OCI-LY3 (cell line): ENCODE measurements at regions not wholly inside any gene's neighbourhood (a gene's known extent, or its start where the extent isn't known, plus 50 kb on each side); places are given as distances from the start of the nearest gene placed in this dataset.

Source experiments
- H2AFZ ChIP-seq: fragments of 200-600, 300-600 bp; shearing (Covaris generic); 2 replicates; pipeline ENCODE4 v1.6.0; 2014; ENCODE audit warnings: antibody characterized with exemption, low read depth, low read length
- H3K27ac ChIP-seq: fragments of 200-600, 300-600 bp; sonication (generic); 2 replicates; pipeline ENCODE4 v1.5.1; 2014; ENCODE audit warnings: mild to moderate bottlenecking, low read length, moderate library complexity, mixed read lengths
- H3K27me3 ChIP-seq: fragments of 200-600, 300-600 bp; sonication (generic); 2 replicates; pipeline ENCODE4 v1.6.1; 2014; ENCODE audit warnings: low read depth, low read length, mixed read lengths
- H3K36me3 ChIP-seq: fragments of 200-600, 300-600 bp; sonication (generic); replicated peaks from 2 replicates; pipeline ENCODE3; 2014; ENCODE audit warnings: low read depth, low read length, mixed read lengths
- H3K4me1 ChIP-seq: fragments of 300-600, 200-600 bp; sonication (generic); 2 replicates; pipeline ENCODE4 v1.6.1; 2014; ENCODE audit warnings: low read length, mixed read lengths
- H3K4me2 ChIP-seq: fragments of 200-600, 300-600 bp; sonication (generic); 2 replicates; pipeline ENCODE4 v1.6.1; 2014; ENCODE audit warnings: low read length, mixed read lengths
- H3K4me3 ChIP-seq: fragments of 300-600, 200-600 bp; sonication (generic); 2 replicates; pipeline ENCODE4 v1.5.1; 2014; ENCODE audit warnings: antibody characterized with exemption, mild to moderate bottlenecking, low read length, moderate library complexity
- H3K79me2 ChIP-seq: fragments of 300-600, 200-600 bp; shearing (Covaris generic); 2 replicates; pipeline ENCODE4 v1.6.1; 2014; ENCODE audit warnings: mild to moderate bottlenecking, low read length, mixed read lengths
- H3K9ac ChIP-seq: fragments of 300-600, 200-600 bp; shearing (Covaris generic); 2 replicates; pipeline ENCODE4 v1.6.0; 2014; ENCODE audit warnings: mild to moderate bottlenecking, low read length, moderate library complexity
- H3K9me3 ChIP-seq: fragments of 200-600, 300-600 bp; shearing (Covaris generic); 2 replicates; pipeline ENCODE4 v1.6.1; 2014; ENCODE audit warnings: low read length, mixed read lengths; ENCODE audit not compliant: insufficient read depth
- H4K20me1 ChIP-seq: fragments of 200-600, 300-600 bp; sonication (generic); 2 replicates; pipeline ENCODE4 v1.6.1; 2016; ENCODE audit warnings: low read length, mixed read lengths; ENCODE audit not compliant: insufficient read depth
- EZH2phosphoT487 ChIP-seq: fragments of 200-600 bp; shearing (Covaris generic); IDR thresholded peaks from 2 replicates; pipeline ENCODE4 v1.6.1; 2018; ENCODE audit warnings: antibody characterized with exemption, mixed run types, low read depth
- TF ChIP-seq, protein P1 (sequence below): fragments of 200-600, 300-600 bp; sonication (generic); IDR thresholded peaks from 2 replicates; pipeline ENCODE4 v1.5.1; 2014; ENCODE audit warnings: antibody characterized with exemption, low read length, low read depth

DNA sequence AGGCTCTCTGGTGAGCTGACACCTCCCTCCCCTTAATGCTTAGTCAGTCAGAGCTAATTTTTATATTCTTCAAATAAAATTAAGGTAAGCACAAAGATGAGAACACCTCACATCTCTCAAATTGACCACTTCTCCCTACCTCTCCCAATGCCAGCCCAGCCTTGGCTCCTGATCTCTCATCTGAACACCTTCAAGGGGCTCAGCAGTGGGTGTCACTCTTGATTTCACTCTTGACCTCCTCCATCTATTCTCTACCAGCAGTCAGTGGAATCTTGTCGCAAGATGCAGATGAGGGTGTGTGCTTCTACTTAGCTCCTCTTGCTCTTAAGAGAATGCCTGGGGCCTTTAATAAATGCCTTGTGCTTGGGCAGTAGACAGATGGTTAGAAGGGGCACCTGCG lies 309.0 kb upstream of the IRX3 start:
- Histone ChIP-seq H3K4me1 (0 out of 2 replicates have a peak, but pooled peaks cover 7% of the 10 kb centered on the region), H3K79me2 (no peaks in the 10 kb centered on the region), H3K9me3 (no peaks in the 10 kb centered on the region), H3K9ac (no peak overlapping the region), H4K20me1 (no peaks in the 10 kb centered on the region), H3K4me3 (no peak overlapping the region), H3K27me3 (no peaks in the 10 kb centered on the region), H3K36me3 (no peaks in the 10 kb centered on the region), H3K4me2 (no peak overlapping the region), H2AFZ (no peak overlapping the region), H3K27ac (no peak overlapping the region)
- TF ChIP-seq, protein P1, sequence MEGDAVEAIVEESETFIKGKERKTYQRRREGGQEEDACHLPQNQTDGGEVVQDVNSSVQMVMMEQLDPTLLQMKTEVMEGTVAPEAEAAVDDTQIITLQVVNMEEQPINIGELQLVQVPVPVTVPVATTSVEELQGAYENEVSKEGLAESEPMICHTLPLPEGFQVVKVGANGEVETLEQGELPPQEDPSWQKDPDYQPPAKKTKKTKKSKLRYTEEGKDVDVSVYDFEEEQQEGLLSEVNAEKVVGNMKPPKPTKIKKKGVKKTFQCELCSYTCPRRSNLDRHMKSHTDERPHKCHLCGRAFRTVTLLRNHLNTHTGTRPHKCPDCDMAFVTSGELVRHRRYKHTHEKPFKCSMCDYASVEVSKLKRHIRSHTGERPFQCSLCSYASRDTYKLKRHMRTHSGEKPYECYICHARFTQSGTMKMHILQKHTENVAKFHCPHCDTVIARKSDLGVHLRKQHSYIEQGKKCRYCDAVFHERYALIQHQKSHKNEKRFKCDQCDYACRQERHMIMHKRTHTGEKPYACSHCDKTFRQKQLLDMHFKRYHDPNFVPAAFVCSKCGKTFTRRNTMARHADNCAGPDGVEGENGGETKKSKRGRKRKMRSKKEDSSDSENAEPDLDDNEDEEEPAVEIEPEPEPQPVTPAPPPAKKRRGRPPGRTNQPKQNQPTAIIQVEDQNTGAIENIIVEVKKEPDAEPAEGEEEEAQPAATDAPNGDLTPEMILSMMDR = no peak
- TF ChIP-seq EZH2phosphoT487 = no peak

DNA sequence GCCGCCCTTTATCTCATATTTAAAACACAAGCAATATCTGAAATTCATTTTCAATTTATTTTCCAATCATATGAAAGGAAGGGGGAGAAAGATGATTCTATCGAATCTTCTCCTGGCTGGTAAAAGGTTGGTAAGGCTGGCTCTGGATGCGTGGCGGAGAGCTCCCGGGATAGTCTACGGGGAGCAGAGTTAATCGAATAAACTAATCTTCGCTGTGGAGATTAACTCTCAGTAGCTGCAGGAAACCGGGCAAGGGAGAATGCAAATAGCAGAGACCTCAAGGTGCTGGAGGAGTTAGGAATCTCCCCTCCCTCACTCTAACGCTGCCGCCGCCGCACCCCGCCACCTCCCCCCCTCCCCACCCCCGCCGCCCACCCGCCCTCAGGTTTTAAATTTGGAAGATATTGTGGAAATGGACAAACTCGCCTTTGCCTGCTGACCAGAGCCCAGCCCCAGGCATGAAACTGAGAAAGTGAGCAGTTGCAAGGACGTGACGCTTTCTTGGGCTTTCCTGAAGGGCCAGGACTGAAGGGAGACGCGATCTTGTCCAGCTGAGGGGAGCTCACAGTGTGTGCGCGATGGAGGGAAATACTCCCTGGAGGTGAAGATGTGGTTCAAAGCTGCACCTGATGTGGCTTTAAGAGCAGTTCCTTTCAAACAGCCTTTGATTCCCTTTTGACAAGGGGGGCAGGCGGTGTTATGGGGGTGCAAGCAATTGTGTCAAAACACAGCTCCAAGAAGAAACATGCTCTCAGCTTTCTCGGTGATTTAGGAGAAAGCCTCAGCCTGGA lies 308.2 kb upstream of the IRX3 start:
- Histone ChIP-seq H3K9me3 (no peaks in the 10 kb centered on the region), H4K20me1 (no peaks in the 10 kb centered on the region), H3K4me2 (no peak overlapping the region), H3K79me2 (no peaks in the 10 kb centered on the region), H3K4me3 (no peak overlapping the region), H2AFZ (no peak overlapping the region), H3K4me1 (0 out of 2 replicates have a peak, but pooled peaks cover 7% of the 10 kb centered on the region), H3K36me3 (no peaks in the 10 kb centered on the region), H3K27me3 (no peaks in the 10 kb centered on the region), H3K27ac (no peak overlapping the region), H3K9ac (no peak overlapping the region)
- no peak for TF ChIP-seq EZH2phosphoT487
- TF ChIP-seq, protein P1 = no peak

DNA sequence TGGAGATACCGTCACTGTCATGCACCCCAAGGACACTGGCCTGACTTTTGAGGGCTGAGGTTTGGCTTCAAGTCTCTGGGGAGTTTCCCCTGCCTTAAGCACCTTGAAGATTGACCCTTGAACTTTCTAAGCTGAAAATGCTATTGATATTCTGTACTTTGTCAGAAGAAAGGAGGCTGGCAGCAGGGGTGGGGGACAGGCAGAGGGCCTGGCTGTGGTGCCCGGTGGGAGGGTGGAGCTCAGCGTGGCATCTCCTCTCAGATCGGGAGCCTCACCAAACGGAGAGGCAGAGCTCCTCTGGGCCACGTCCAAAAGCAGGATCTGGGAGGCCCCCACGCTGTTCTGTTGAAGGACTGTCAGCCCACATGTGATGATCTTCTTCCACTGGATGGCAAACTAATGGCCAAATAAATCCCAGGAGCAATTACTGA lies 305.2 kb upstream of the IRX3 start:
- no peak overlapping the region for H3K9ac ChIP-seq
- no peaks in the 10 kb centered on the region for H3K36me3 ChIP-seq
- TF ChIP-seq EZH2phosphoT487 = no peak
- TF ChIP-seq, protein P1 = no peak
- H2AFZ ChIP-seq = no peak overlapping the region
- H3K79me2 ChIP-seq = no peaks in the 10 kb centered on the region
- H3K27me3 ChIP-seq = no peaks in the 10 kb centered on the region
- 0 out of 2 replicates have a peak, but pooled peaks cover under 1% of the 10 kb centered on the region for H3K4me1 ChIP-seq
- no peak overlapping the region for H3K4me2 ChIP-seq
- H3K9me3 ChIP-seq = no peaks in the 10 kb centered on the region
- H3K27ac ChIP-seq = no peak overlapping the region
- H3K4me3 ChIP-seq = no peak overlapping the region
- H4K20me1 ChIP-seq = no peaks in the 10 kb centered on the region

DNA sequence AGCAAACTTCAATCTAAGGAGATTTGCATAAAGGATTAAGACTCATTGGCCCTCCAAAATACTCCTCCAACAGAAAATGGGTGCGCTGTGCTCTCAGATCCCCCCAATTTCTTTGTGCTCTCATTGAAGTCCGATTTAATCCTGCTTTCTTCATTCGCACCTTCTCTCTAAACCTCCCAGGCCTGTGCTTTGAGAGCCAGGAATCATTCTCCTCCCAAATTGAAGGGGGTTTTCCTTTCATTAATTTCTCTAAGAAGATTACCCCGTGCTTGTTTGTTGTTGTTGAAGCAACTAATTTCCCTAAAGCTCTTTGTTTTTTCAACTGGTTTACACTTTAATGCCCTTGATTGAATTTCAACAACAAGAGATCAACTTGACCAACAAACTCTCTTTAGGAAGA lies 304.2 kb upstream of the IRX3 start:
- Histone ChIP-seq H4K20me1 (no peaks in the 10 kb centered on the region), H3K9me3 (no peaks in the 10 kb centered on the region), H3K4me2 (no peak overlapping the region), H3K9ac (no peak overlapping the region), H3K36me3 (no peaks in the 10 kb centered on the region), H2AFZ (no peak overlapping the region), H3K27ac (no peak overlapping the region), H3K27me3 (no peaks in the 10 kb centered on the region), H3K4me3 (no peak overlapping the region), H3K79me2 (no peaks in the 10 kb centered on the region), H3K4me1 (no peaks in the 10 kb centered on the region)
- no peak for TF ChIP-seq EZH2phosphoT487
- TF ChIP-seq, protein P1 = no peak
